CD1c-positive myeloid dendritic cell (primary cell): ENCODE measurements at regions not wholly inside any gene's neighbourhood (a gene's known extent, or its start where the extent isn't known, plus 50 kb on each side); places are given as distances from the start of the nearest gene placed in this dataset.
"Not testable (repeated sequence)": the region's sequence is repeated elsewhere in the genome, so short reads cannot be mapped to it uniquely, and the experiment has no call there.

Experiments used
- DNase-seq: peaks from one replicate; pipeline ENCODE4 v3.0.0-alpha.2; 2016; ENCODE audit errors: extremely low spot score

GRCh38 chr4:91838181-91838861, 465.4 kb upstream of the GRID2 start:
- DNase-seq: no peak

- no peak for DNase-seq
Observed at GRCh38 chr4:91840359-91840758, 463.4 kb upstream of the GRID2 start.

GRCh38 chr4:91846233-91846632, 457.5 kb upstream of the GRID2 start:
- no peak for DNase-seq

GRCh38 chr4:91851456-91851855, 452.3 kb upstream of the GRID2 start:
- no peak for DNase-seq

- no peak for DNase-seq
Observed at GRCh38 chr4:91887926-91888325, 415.8 kb upstream of the GRID2 start.

GRCh38 chr4:91891217-91891616, 412.5 kb upstream of the GRID2 start:
- DNase-seq: not testable (repeated sequence)

GRCh38 chr4:91894006-91894405, 409.8 kb upstream of the GRID2 start:
- no peak for DNase-seq

- no peak for DNase-seq
Observed at GRCh38 chr4:91904556-91904955, 399.2 kb upstream of the GRID2 start.

- no peak for DNase-seq
Observed at GRCh38 chr4:91909963-91910362, 393.8 kb upstream of the GRID2 start.

- no peak for DNase-seq
Observed at GRCh38 chr4:91914176-91914804, 389.5 kb upstream of the GRID2 start.

GRCh38 chr4:91916219-91916618, 387.5 kb upstream of the GRID2 start:
- no peak for DNase-seq

GRCh38 chr4:91924625-91925024, 379.1 kb upstream of the GRID2 start:
- DNase-seq: no peak

- no peak for DNase-seq
Observed at GRCh38 chr4:91935217-91935616, 368.5 kb upstream of the GRID2 start.

GRCh38 chr4:91936311-91936710, 367.5 kb upstream of the GRID2 start:
- DNase-seq: no peak

- no peak for DNase-seq
Observed at GRCh38 chr4:91957963-91958362, 345.8 kb upstream of the GRID2 start.

- no peak for DNase-seq
Observed at GRCh38 chr4:91958596-91958995, 345.2 kb upstream of the GRID2 start.

- no peak for DNase-seq
Observed at GRCh38 chr4:91961504-91961903, 342.3 kb upstream of the GRID2 start.

- DNase-seq: no peak
Observed at GRCh38 chr4:91963486-91963885, 340.3 kb upstream of the GRID2 start.

GRCh38 chr4:91965166-91965565, 338.6 kb upstream of the GRID2 start:
- no peak for DNase-seq

GRCh38 chr4:91973479-91974153, 330.1 kb upstream of the GRID2 start:
- no peak for DNase-seq

- no peak for DNase-seq
Observed at GRCh38 chr4:91984466-91984865, 319.3 kb upstream of the GRID2 start.

- DNase-seq: no peak
Observed at GRCh38 chr4:91989914-91990313, 313.9 kb upstream of the GRID2 start.

- no peak for DNase-seq
Observed at GRCh38 chr4:91990726-91991125, 313.0 kb upstream of the GRID2 start.
